OCI-LY3 (cell line): ENCODE measurements at regions not wholly inside any gene's neighbourhood (a gene's known extent, or its start where the extent isn't known, plus 50 kb on each side); places are given as distances from the start of the nearest gene placed in this dataset.

ENCODE experiments used
- CTCF ChIP-seq: fragments of 200-600, 300-600 bp; sonication (generic); IDR thresholded peaks from 2 replicates; pipeline ENCODE4 v1.5.1; 2014; ENCODE audit warnings: antibody characterized with exemption, low read length, low read depth
- EZH2phosphoT487 ChIP-seq: fragments of 200-600 bp; shearing (Covaris generic); IDR thresholded peaks from 2 replicates; pipeline ENCODE4 v1.6.1; 2018; ENCODE audit warnings: antibody characterized with exemption, mixed run types, low read depth

- TF ChIP-seq CTCF, result peak; percentile 29
- TF ChIP-seq EZH2phosphoT487, result no peak
Observed at GRCh38 chrX:94633237-94633636, 959.2 kb downstream of the FAM133A start.
